Panc1 (cell line): ENCODE measurements at regions not wholly inside any gene's neighbourhood (a gene's known extent, or its start where the extent isn't known, plus 50 kb on each side); places are given as distances from the start of the nearest gene placed in this dataset.

Source experiments
- SIN3A ChIP-seq: IDR thresholded peaks from 2 replicates; pipeline ENCODE4 v1.6.1; 2012; ENCODE audit warnings: low read depth, mild to moderate bottlenecking, low read length, moderate library complexity, borderline replicate concordance; ENCODE audit not compliant: insufficient read depth
- TF ChIP-seq, protein P1 (sequence below): fragments of 450-650 bp; IDR thresholded peaks from 2 replicates; pipeline ENCODE4 v1.5.1; 2017; ENCODE audit warnings: mild to moderate bottlenecking
- TF ChIP-seq, protein P2 (sequence below), 2 experiments: IDR thresholded peaks; 2 replicates each; pipeline ENCODE4 v1.6.1; 2011 to 2012; ENCODE audit warnings: low read depth in 2 of 2, control low read depth in 1 of 2, low read length in 1 of 2, mild to moderate bottlenecking in 1 of 2, moderate library complexity in 1 of 2; ENCODE audit not compliant: insufficient read depth in 1 of 2

DNA sequence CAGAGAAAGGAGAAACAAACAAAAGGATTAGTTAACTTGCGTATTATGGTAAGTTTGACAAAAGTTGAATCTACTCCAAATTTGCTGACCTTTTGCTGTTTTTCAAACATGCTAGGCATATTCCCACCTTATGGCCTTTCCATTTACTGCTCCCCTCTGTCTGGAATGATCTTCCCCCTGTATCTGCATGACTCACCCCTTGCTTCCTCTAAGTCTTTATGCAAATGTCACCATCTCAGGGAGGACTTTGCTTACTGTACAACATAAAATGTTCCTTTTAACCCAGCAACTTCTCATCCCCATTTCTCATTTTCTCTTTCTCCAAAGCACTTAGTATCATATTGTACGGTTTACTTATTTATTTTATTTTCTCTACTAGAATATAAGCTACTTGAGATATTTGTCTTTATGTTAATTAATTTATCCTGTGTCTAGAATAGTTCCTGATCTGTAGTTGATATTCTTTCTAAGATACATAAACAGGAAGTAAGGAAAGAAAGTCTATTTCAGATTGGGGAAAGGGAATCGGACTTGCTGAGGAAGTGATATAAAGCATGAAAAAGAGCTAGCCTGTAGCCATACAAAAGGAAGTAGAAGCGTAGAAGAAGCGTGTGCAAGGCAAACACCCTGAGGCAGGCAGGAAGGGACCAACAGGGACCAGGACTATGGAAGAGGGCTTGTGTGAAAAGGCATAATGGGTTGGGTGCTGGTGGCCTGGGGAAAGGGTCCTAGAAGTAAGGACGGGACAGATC, 144.9 kb upstream of the ERBB4 start:
- TF ChIP-seq, protein P1, sequence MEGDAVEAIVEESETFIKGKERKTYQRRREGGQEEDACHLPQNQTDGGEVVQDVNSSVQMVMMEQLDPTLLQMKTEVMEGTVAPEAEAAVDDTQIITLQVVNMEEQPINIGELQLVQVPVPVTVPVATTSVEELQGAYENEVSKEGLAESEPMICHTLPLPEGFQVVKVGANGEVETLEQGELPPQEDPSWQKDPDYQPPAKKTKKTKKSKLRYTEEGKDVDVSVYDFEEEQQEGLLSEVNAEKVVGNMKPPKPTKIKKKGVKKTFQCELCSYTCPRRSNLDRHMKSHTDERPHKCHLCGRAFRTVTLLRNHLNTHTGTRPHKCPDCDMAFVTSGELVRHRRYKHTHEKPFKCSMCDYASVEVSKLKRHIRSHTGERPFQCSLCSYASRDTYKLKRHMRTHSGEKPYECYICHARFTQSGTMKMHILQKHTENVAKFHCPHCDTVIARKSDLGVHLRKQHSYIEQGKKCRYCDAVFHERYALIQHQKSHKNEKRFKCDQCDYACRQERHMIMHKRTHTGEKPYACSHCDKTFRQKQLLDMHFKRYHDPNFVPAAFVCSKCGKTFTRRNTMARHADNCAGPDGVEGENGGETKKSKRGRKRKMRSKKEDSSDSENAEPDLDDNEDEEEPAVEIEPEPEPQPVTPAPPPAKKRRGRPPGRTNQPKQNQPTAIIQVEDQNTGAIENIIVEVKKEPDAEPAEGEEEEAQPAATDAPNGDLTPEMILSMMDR = no peak
- TF ChIP-seq, protein P2, sequence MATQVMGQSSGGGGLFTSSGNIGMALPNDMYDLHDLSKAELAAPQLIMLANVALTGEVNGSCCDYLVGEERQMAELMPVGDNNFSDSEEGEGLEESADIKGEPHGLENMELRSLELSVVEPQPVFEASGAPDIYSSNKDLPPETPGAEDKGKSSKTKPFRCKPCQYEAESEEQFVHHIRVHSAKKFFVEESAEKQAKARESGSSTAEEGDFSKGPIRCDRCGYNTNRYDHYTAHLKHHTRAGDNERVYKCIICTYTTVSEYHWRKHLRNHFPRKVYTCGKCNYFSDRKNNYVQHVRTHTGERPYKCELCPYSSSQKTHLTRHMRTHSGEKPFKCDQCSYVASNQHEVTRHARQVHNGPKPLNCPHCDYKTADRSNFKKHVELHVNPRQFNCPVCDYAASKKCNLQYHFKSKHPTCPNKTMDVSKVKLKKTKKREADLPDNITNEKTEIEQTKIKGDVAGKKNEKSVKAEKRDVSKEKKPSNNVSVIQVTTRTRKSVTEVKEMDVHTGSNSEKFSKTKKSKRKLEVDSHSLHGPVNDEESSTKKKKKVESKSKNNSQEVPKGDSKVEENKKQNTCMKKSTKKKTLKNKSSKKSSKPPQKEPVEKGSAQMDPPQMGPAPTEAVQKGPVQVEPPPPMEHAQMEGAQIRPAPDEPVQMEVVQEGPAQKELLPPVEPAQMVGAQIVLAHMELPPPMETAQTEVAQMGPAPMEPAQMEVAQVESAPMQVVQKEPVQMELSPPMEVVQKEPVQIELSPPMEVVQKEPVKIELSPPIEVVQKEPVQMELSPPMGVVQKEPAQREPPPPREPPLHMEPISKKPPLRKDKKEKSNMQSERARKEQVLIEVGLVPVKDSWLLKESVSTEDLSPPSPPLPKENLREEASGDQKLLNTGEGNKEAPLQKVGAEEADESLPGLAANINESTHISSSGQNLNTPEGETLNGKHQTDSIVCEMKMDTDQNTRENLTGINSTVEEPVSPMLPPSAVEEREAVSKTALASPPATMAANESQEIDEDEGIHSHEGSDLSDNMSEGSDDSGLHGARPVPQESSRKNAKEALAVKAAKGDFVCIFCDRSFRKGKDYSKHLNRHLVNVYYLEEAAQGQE (IDR thresholded peaks at IDR 0.05; ENCODE audit: insufficient read depth in 1 of 2, low read depth in 2 of 2, low read length in 1 of 2) = no peak
- TF ChIP-seq SIN3A = no peak
